SK-N-SH (cell line): ENCODE measurements at regions not wholly inside any gene's neighbourhood (a gene's known extent, or its start where the extent isn't known, plus 50 kb on each side); places are given as distances from the start of the nearest gene placed in this dataset.

Experiments
- CTCF ChIA-PET: fragments of 300-600, 350-600 bp; formaldehyde crosslinking; extraction: SDS; loops from one replicate; lab custom pipeline; 2021; lab: Yijun Ruan, JAX
- POLR2A ChIA-PET: fragments of 350-600 bp; sonication (Branson Sonifier 250); formaldehyde crosslinking; extraction: SDS; loops from one replicate; lab custom pipeline; 2020; ENCODE audit warnings: antibody characterized with exemption, inconsistent platforms; lab: Yijun Ruan, JAX
- DNase-seq: peaks from one replicate; pipeline ENCODE4 v3.0.0; 2012
- H2AFZ ChIP-seq: fragments of 200-600 bp; sonication (generic); 2 replicates; pipeline ENCODE4 v1.8.1; 2016; ENCODE audit warnings: antibody characterized with exemption, mild to moderate bottlenecking, low read depth
- H3F3A ChIP-seq: fragments of 200-600 bp; sonication (generic); replicated peaks from 2 replicates; pipeline ENCODE3; 2016; ENCODE audit warnings: antibody characterized with exemption, mild to moderate bottlenecking; ENCODE audit not compliant: insufficient read depth
- H3K27ac ChIP-seq, 2 experiments: fragments of 200-500 bp in 1 of 2; fragments of 200-600 bp in 1 of 2; sonication (Bioruptor generic) in 1 of 2; sonication (generic), shearing (Covaris generic) in 1 of 2; 2 replicates each; pipeline versions ENCODE4 v1.5.1 to v1.6.1; 2014 to 2016; ENCODE audit warnings: low read depth in 2 of 2, inconsistent platforms in 1 of 2, low read length in 1 of 2, mild to moderate bottlenecking in 1 of 2, mixed read lengths in 1 of 2
- H3K27me3 ChIP-seq: fragments of 200-600 bp; sonication (generic), shearing (Covaris generic); 2 replicates; pipeline ENCODE4 v1.6.1; 2016; ENCODE audit warnings: mixed run types; ENCODE audit not compliant: insufficient read depth
- H3K36me3 ChIP-seq, 2 experiments: fragments of 200-500 bp in 1 of 2; fragments of 200-600 bp in 1 of 2; sonication (Bioruptor generic) in 1 of 2; sonication (generic) in 1 of 2; replicated peaks in 1 of 2; 2 replicates each; pipeline versions ENCODE3 to v1.5.1; 2014 to 2016; ENCODE audit warnings: low read length in 1 of 2, mild to moderate bottlenecking in 1 of 2; ENCODE audit not compliant: insufficient read depth in 2 of 2, control insufficient read depth in 1 of 2
- H3K4me1 ChIP-seq, 2 experiments: fragments of 200-500 bp in 1 of 2; fragments of 200-600 bp in 1 of 2; sonication (Bioruptor generic) in 1 of 2; sonication (generic), shearing (Covaris generic) in 1 of 2; 2 replicates each; pipeline versions ENCODE4 v1.5.1 to v1.6.1; 2014 to 2016; ENCODE audit warnings: low read depth in 1 of 2, low read length in 1 of 2, mixed run types in 1 of 2; ENCODE audit not compliant: insufficient read depth in 2 of 2, control insufficient read depth in 1 of 2
- H3K4me2 ChIP-seq: fragments of 200-600 bp; sonication (generic), shearing (Covaris generic); 2 replicates; pipeline ENCODE4 v1.6.1; 2017; ENCODE audit warnings: mixed run types
- H3K4me3 ChIP-seq, 2 experiments: fragments of 200-500 bp in 1 of 2; fragments of 200-600 bp in 1 of 2; sonication (Bioruptor generic) in 1 of 2; sonication (generic), shearing (Covaris generic) in 1 of 2; 2 replicates each; pipeline versions ENCODE4 v1.5.1 to v1.8.1; 2014 to 2016; ENCODE audit warnings: low read depth in 2 of 2, inconsistent platforms in 1 of 2, low read length in 1 of 2, mild to moderate bottlenecking in 1 of 2, mixed read lengths in 1 of 2, moderate library complexity in 1 of 2
- H3K79me2 ChIP-seq: fragments of 200-600 bp; sonication (generic); 2 replicates; pipeline ENCODE4 v1.8.1; 2017; ENCODE audit warnings: mild to moderate bottlenecking; ENCODE audit not compliant: insufficient read depth
- H3K9ac ChIP-seq: fragments of 200-600 bp; sonication (generic); 2 replicates; pipeline ENCODE4 v1.6.1; 2017; ENCODE audit warnings: mixed run types
- H3K9me2 ChIP-seq: fragments of 200-600 bp; sonication (generic); 2 replicates; pipeline ENCODE4 v1.6.1; 2017; ENCODE audit warnings: mixed run types
- H3K9me3 ChIP-seq: fragments of 200-600 bp; sonication (generic); 2 replicates; pipeline ENCODE4 v1.6.1; 2017; ENCODE audit warnings: mixed run types, mild to moderate bottlenecking, moderate library complexity
- H4K20me1 ChIP-seq: fragments of 200-600 bp; sonication (generic); 2 replicates; pipeline ENCODE4 v1.6.1; 2017; ENCODE audit warnings: mild to moderate bottlenecking, mixed run types; ENCODE audit not compliant: insufficient read depth
- ELF1 ChIP-seq: IDR thresholded peaks from 2 replicates; pipeline ENCODE4 v1.4.0; 2012
- EP300 ChIP-seq, 2 experiments: IDR thresholded peaks; 2 replicates each; pipeline versions ENCODE4 v1.4.0 to v1.6.1; 2012; ENCODE audit warnings: borderline replicate concordance in 1 of 2, low read depth in 1 of 2, low read length in 1 of 2
- GABPA ChIP-seq: IDR thresholded peaks from 2 replicates; pipeline ENCODE4 v1.4.0; 2012; ENCODE audit warnings: low read depth, mild to moderate bottlenecking
- MEF2A ChIP-seq: IDR thresholded peaks from 2 replicates; pipeline ENCODE4 v1.4.0; 2012; ENCODE audit warnings: low read depth, borderline replicate concordance
- POLR2AphosphoS5 ChIP-seq: IDR thresholded peaks from 2 replicates; pipeline ENCODE4 v1.6.1; 2012; ENCODE audit warnings: low read depth, low read length
- RAD21 ChIP-seq: IDR thresholded peaks from 2 replicates; pipeline ENCODE4 v1.6.1; 2012; ENCODE audit warnings: mild to moderate bottlenecking, low read length
- RCOR1 ChIP-seq: fragments of 150-350 bp; IDR thresholded peaks from 2 replicates; pipeline ENCODE4 v1.6.1; 2017; ENCODE audit warnings: antibody characterized with exemption, low read length
- SMC3 ChIP-seq: IDR thresholded peaks from 2 replicates; pipeline ENCODE4 v1.6.1; 2012; ENCODE audit warnings: low read depth, low read length, improper control_type of control experiment
- TCF12 ChIP-seq: IDR thresholded peaks from 2 replicates; pipeline ENCODE4 v1.4.0; 2012
- WGBS: methylation state at CpG from one replicate; pipeline ENCODE4 v1.1.6; 2017; ENCODE audit warnings: low lambda C conversion rate; 5-methylcytosine and 5-hydroxymethylcytosine counted together
- TF ChIP-seq, protein P1 (sequence below): fragments of 150-350 bp; IDR thresholded peaks from 2 replicates; pipeline ENCODE4 v1.6.1; 2016; ENCODE audit warnings: mild to moderate bottlenecking, low read depth, low read length
- TF ChIP-seq, protein P2 (sequence below): fragments of 200-600 bp; sonication (generic); IDR thresholded peaks from 2 replicates; pipeline ENCODE4 v1.6.1; 2017; ENCODE audit warnings: antibody characterized with exemption, mild to moderate bottlenecking, moderate library complexity

DNA sequence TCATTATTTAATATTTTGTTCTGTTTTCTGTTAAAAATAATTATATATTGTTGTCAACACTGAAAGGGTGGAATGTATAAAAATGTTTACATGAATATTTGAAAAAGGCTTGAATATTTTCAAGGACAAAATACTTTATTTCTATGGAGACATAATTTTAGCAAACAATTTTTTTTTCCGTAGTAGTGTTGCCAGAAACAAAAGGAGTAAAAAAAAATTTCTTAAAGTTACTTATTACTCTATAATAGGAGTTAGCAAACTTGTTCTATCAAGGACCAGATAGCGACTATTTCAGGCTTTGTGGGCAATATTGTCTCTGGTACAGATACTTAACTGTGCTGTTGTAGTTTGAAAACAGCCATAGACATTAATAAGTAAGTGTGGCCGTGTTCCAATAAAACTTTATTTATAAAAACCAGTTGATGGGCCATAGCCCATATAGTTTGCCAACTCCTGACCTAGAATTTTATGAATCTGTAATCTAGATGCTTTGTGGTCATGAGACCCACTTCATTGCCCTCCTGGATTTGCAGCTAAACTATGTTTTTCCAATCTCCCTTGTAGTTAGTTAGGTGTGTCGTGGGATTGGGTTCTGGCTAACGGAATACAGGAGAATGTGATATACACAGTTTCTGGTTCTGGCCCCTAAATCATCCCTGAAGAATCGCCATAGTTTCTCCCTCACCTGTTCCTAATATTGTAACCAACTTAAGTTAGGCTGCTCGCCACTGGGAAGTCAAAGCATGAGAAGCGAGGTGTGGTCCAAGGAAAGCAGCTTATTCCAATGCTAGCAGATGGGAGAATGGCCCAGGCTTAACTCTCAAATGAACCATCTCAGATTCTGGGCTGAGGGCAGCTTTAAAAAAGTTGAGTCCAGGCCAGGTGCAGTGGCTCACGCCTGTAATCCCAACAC is 153.6 kb downstream of the ABCA8 start:
- no peaks in the 10 kb centered on the region for H4K20me1 ChIP-seq
- DNase-seq, result no peak
- no peak overlapping the region for H3K4me2 ChIP-seq
- H3K9ac ChIP-seq, result no peak overlapping the region
- H3K9me3 ChIP-seq, result no peaks in the 10 kb centered on the region
- no peaks in the 10 kb centered on the region for H3K27me3 ChIP-seq
- ChIA-PET CTCF (interaction anchor here (1.4 to 1.7 kb wide), 2 partner anchors 17 to 105 kb away, joined by 4 read pairs; no protein-coding TSS in a partner anchor), POLR2A (no interaction called here)
- no peaks in the 10 kb centered on the region for H3K9me2 ChIP-seq
- no peak overlapping the region for H2AFZ ChIP-seq
- no peak overlapping the region for H3K27ac ChIP-seq
- 39% methylated on average over 9 of the region's 9 CpGs for WGBS
- TF ChIP-seq ELF1 (no peak), EP300 (IDR thresholded peaks at IDR 0.05; ENCODE audit: borderline replicate concordance in 1 of 2, low read depth in 1 of 2, low read length in 1 of 2) (no peak), POLR2AphosphoS5 (no peak), RCOR1 (no peak), MEF2A (no peak)
- TF ChIP-seq, protein P1, sequence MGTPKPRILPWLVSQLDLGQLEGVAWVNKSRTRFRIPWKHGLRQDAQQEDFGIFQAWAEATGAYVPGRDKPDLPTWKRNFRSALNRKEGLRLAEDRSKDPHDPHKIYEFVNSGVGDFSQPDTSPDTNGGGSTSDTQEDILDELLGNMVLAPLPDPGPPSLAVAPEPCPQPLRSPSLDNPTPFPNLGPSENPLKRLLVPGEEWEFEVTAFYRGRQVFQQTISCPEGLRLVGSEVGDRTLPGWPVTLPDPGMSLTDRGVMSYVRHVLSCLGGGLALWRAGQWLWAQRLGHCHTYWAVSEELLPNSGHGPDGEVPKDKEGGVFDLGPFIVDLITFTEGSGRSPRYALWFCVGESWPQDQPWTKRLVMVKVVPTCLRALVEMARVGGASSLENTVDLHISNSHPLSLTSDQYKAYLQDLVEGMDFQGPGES, result no peak
- peaks cover 7% of the 10 kb centered on the region for H3F3A ChIP-seq
- no peaks in the 10 kb centered on the region for H3K79me2 ChIP-seq
- H3K4me1 ChIP-seq, result peaks cover 0 to 7% of the 10 kb centered on the region in 2 experiments; a peak in 1 of 4 replicates
- no peaks in the 10 kb centered on the region for H3K36me3 ChIP-seq
- no peak overlapping the region for H3K4me3 ChIP-seq

DNA sequence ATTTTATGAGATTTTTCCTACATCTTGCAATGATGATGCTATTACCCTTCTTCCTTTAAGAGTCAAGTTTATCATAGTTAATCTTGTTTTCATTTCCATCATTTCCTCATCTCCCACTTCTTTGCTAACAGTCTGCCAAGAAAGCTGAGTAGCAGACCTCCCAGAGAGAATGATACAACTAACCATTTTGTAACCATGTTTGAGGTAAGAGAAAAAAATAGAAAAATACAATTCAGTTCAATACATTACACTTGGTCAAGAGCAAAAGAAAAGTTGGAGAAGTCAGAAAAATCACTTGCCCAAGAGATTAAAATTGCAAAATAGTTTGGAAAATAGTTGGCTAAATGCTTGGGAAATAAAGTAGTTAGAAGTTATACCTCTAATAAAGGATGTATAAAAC is 154.4 kb downstream of the ABCA8 start:
- H3K4me1 ChIP-seq, result peaks cover 0 to 7% of the 10 kb centered on the region in 2 experiments; a peak in 1 of 4 replicates
- no peak overlapping the region for H2AFZ ChIP-seq
- ChIA-PET POLR2A (no interaction called here), CTCF (no interaction called here)
- H3K9ac ChIP-seq, result no peak overlapping the region
- no peak for TF ChIP-seq RCOR1
- peak; percentile 30; the same call in 1 of the 2 replicates for TF ChIP-seq TCF12
- no peak overlapping the region for H3K4me3 ChIP-seq
- H3K27me3 ChIP-seq, result no peaks in the 10 kb centered on the region
- H4K20me1 ChIP-seq, result no peaks in the 10 kb centered on the region
- DNase-seq, result no peak
- H3F3A ChIP-seq, result peaks cover 7% of the 10 kb centered on the region
- H3K9me3 ChIP-seq, result no peaks in the 10 kb centered on the region
- no peaks in the 10 kb centered on the region for H3K9me2 ChIP-seq
- H3K36me3 ChIP-seq, result no peaks in the 10 kb centered on the region
- no peaks in the 10 kb centered on the region for H3K79me2 ChIP-seq
- peak overlapping the region in 1 of 2 experiments; percentile 7; a peak in 1 of 4 replicates for H3K27ac ChIP-seq
- H3K4me2 ChIP-seq, result no peak overlapping the region

DNA sequence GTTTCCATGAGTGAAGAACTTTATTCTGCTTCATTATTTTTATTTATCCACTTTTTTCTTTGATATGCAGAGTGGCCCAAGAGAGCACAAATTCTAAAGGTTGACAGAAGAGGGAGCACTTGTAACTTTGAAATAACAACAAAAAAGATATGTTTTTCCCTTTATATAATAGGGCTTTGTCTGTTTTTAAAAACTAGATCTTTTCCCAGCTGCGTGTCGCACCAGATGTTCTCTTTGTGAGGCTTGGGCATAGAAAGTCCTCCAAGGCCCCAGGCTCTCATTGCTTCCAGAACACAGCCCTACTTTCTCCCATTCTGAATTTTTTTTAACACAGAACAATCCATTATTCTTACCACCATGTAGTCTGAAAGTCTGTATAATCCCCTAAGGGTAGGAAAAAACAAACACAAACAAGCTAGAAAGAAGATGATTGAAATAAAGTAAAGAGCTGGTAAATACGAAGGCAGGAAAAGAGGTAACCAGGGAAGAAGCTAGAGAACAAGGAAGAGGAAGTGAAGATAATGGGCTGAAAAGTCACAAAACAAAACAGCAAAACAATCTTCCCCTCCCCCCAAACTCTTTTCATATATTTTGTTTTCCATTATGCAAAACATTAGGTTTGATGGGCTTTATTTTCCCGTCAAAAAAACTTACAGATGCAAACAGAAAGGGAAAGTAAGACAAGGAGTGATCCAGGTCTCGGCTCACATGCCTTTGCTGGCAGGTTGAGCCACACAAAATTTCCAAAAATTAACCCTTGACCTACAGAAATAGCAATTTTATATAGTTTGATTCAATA is 160.4 kb downstream of the ABCA8 start:
- TF ChIP-seq RAD21 (peak; percentile 52), SMC3 (peak; percentile 49), GABPA (no peak)
- TF ChIP-seq, protein P2, sequence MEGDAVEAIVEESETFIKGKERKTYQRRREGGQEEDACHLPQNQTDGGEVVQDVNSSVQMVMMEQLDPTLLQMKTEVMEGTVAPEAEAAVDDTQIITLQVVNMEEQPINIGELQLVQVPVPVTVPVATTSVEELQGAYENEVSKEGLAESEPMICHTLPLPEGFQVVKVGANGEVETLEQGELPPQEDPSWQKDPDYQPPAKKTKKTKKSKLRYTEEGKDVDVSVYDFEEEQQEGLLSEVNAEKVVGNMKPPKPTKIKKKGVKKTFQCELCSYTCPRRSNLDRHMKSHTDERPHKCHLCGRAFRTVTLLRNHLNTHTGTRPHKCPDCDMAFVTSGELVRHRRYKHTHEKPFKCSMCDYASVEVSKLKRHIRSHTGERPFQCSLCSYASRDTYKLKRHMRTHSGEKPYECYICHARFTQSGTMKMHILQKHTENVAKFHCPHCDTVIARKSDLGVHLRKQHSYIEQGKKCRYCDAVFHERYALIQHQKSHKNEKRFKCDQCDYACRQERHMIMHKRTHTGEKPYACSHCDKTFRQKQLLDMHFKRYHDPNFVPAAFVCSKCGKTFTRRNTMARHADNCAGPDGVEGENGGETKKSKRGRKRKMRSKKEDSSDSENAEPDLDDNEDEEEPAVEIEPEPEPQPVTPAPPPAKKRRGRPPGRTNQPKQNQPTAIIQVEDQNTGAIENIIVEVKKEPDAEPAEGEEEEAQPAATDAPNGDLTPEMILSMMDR, result peak; percentile 73
- peak overlapping the region; percentile 9 to 15; a peak in 2 of 4 replicates for H3K4me3 ChIP-seq
- no peak overlapping the region for H3K9ac ChIP-seq
- no peaks in the 10 kb centered on the region for H3F3A ChIP-seq
- H3K4me2 ChIP-seq, result peak overlapping the region; percentile 45
- H3K27me3 ChIP-seq, result no peaks in the 10 kb centered on the region
- H3K9me2 ChIP-seq, result no peaks in the 10 kb centered on the region
- peaks cover 0 to 30% of the 10 kb centered on the region in 2 experiments; a peak in 2 of 4 replicates for H3K4me1 ChIP-seq
- no peaks in the 10 kb centered on the region for H3K79me2 ChIP-seq
- DNase-seq, result no peak
- H4K20me1 ChIP-seq, result no peaks in the 10 kb centered on the region
- no peaks in the 10 kb centered on the region for H3K9me3 ChIP-seq
- H3K36me3 ChIP-seq, result no peaks in the 10 kb centered on the region
- H2AFZ ChIP-seq, result peak overlapping the region; percentile 88
- 23% methylated on average over 5 of the region's 5 CpGs for WGBS
- peak overlapping the region; percentile 14 to 18; a peak in 2 of 4 replicates for H3K27ac ChIP-seq
- ChIA-PET POLR2A (no interaction called here), CTCF (interaction anchor here (0.7 to 1.7 kb wide), 4 partner anchors 10 to 23 kb away, joined by 3 to 6 read pairs (median 5); no protein-coding TSS in a partner anchor)
